ENCODE measurements at regions not wholly inside any gene's neighbourhood (a gene's known extent, or its start where the extent isn't known, plus 50 kb on each side); places are given as distances from the start of the nearest gene placed in this dataset.

DNA sequence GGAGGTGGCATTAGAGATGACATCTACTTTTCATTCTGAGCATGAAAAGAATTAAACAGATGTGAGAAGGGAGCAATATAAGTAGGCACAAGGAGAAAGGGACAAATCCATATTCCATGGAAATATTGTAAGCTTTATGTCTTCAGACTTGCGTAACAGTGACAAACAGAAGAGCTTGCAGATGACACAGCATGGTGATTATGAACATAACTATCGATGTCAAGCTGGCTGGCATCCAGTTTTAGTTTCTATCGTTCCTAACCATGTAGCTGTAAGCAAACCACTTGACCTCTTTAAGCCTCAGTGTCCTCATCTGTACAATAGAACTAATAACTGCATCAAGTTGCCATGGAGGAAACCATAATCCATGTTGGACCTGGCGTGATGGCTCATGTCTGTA is 246.7 kb upstream of the ADRA1B start:
- TF ChIP-seq EZH2 (IDR thresholded peaks at IDR 0.05; ENCODE audit: borderline replicate concordance, control insufficient read depth, low read depth, low read length) (no peak), KDM1A (IDR thresholded peaks at IDR 0.05; ENCODE audit: borderline replicate concordance) (no peak)
- TF ChIP-seq, protein P1, sequence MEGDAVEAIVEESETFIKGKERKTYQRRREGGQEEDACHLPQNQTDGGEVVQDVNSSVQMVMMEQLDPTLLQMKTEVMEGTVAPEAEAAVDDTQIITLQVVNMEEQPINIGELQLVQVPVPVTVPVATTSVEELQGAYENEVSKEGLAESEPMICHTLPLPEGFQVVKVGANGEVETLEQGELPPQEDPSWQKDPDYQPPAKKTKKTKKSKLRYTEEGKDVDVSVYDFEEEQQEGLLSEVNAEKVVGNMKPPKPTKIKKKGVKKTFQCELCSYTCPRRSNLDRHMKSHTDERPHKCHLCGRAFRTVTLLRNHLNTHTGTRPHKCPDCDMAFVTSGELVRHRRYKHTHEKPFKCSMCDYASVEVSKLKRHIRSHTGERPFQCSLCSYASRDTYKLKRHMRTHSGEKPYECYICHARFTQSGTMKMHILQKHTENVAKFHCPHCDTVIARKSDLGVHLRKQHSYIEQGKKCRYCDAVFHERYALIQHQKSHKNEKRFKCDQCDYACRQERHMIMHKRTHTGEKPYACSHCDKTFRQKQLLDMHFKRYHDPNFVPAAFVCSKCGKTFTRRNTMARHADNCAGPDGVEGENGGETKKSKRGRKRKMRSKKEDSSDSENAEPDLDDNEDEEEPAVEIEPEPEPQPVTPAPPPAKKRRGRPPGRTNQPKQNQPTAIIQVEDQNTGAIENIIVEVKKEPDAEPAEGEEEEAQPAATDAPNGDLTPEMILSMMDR (IDR thresholded peaks at IDR 0.05 in 2 of 3, conservative IDR thresholded peaks at IDR 0.05 in 1 of 3; ENCODE audit: control insufficient read depth in 2 of 3, extremely low read depth in 1 of 3, insufficient read depth in 1 of 3, low read depth in 3 of 3, low read length in 3 of 3), result no peak

Data from GM12878 (cell line).